Neural cell (in vitro differentiated cells): ENCODE measurements at regions not wholly inside any gene's neighbourhood (a gene's known extent, or its start where the extent isn't known, plus 50 kb on each side); places are given as distances from the start of the nearest gene placed in this dataset.

ENCODE experiments used
- H2AFZ ChIP-seq: fragments of 200-600, 300-800 bp; sonication (generic), shearing (Covaris generic); 2 replicates; pipeline ENCODE4 v1.6.0; 2014; ENCODE audit warnings: low read depth, mild to moderate bottlenecking, antibody characterized with exemption, low read length, moderate library complexity
- H3F3A ChIP-seq: fragments of 200-600 bp; shearing (Covaris generic); 2 replicates; pipeline ENCODE4 v1.6.1; 2016; ENCODE audit warnings: mild to moderate bottlenecking, moderate library complexity, mixed read lengths, antibody characterized with exemption, low read length; ENCODE audit not compliant: insufficient read depth, poor library complexity, severe bottlenecking
- H3K27ac ChIP-seq: fragments of 200-600, 300-800 bp; sonication (generic), shearing (Covaris generic); 2 replicates; pipeline ENCODE4 v1.5.1; 2014; ENCODE audit warnings: mild to moderate bottlenecking, low read length, moderate library complexity
- H3K27me3 ChIP-seq: fragments of 300-800, 200-600 bp; sonication (generic), shearing (Covaris generic); 2 replicates; pipeline ENCODE4 v1.6.0; 2014; ENCODE audit warnings: mild to moderate bottlenecking, low read depth, low read length, moderate library complexity; ENCODE audit not compliant: insufficient read depth
- H3K36me3 ChIP-seq: fragments of 300-800, 200-600 bp; sonication (generic), shearing (Covaris generic); 2 replicates; pipeline ENCODE4 v1.5.1; 2014; ENCODE audit warnings: mild to moderate bottlenecking, antibody characterized with exemption, low read length, moderate library complexity; ENCODE audit not compliant: insufficient read depth
- H3K4me2 ChIP-seq: fragments of 300-800, 200-600 bp; sonication (generic), shearing (Covaris generic); 2 replicates; pipeline ENCODE4 v1.6.0; 2014; ENCODE audit warnings: mild to moderate bottlenecking, low read length
- H3K4me3 ChIP-seq: fragments of 300-800, 200-600 bp; sonication (generic), shearing (Covaris generic); 2 replicates; pipeline ENCODE4 v1.5.1; 2014; ENCODE audit warnings: mild to moderate bottlenecking, low read length, moderate library complexity
- H3K79me2 ChIP-seq: fragments of 200-600 bp; shearing (Covaris generic); replicated peaks from 2 replicates; pipeline ENCODE4 v1.6.0; 2014; ENCODE audit warnings: mild to moderate bottlenecking, low read length, moderate library complexity; ENCODE audit not compliant: insufficient read depth
- H3K9ac ChIP-seq: fragments of 300-800, 200-600 bp; sonication (generic), shearing (Covaris generic); 2 replicates; pipeline ENCODE4 v1.6.1; 2016; ENCODE audit warnings: mild to moderate bottlenecking, low read length, mixed read lengths
- H3K9me2 ChIP-seq: fragments of 200-600 bp; shearing (Covaris generic); 2 replicates; pipeline ENCODE4 v1.6.1; 2016; ENCODE audit warnings: mild to moderate bottlenecking, low read length, mixed read lengths; ENCODE audit not compliant: insufficient read depth
- H3K9me3 ChIP-seq: fragments of 200-600, 300-800 bp; sonication (generic), shearing (Covaris generic); 2 replicates; pipeline ENCODE4 v1.6.1; 2016; ENCODE audit warnings: mild to moderate bottlenecking, mixed run types, low read length, moderate library complexity, mixed read lengths
- H4K20me1 ChIP-seq: fragments of 200-600 bp; shearing (Covaris generic); 2 replicates; pipeline ENCODE4 v1.6.1; 2016; ENCODE audit warnings: mild to moderate bottlenecking, mixed run types; ENCODE audit not compliant: insufficient read depth
- CTCF ChIP-seq: fragments of 450-650 bp; IDR thresholded peaks from 2 replicates; pipeline ENCODE4 v1.5.1; 2014; ENCODE audit warnings: antibody characterized with exemption, mild to moderate bottlenecking, moderate library complexity; ENCODE audit not compliant: poor library complexity, severe bottlenecking
- EP300 ChIP-seq: fragments of 450-650 bp; conservative IDR thresholded peaks from 2 replicates; pipeline ENCODE4 v1.6.1; 2014; ENCODE audit warnings: antibody characterized with exemption, mild to moderate bottlenecking, moderate library complexity; ENCODE audit not compliant: poor library complexity, severe bottlenecking
- EZH2 ChIP-seq: fragments of 200-600, 300-800 bp; shearing (Covaris generic), sonication (generic); IDR thresholded peaks from 2 replicates; pipeline ENCODE4 v1.6.1; 2014; ENCODE audit warnings: antibody characterized with exemption, low read length, borderline replicate concordance, mild to moderate bottlenecking; ENCODE audit not compliant: insufficient read depth, poor library complexity, severe bottlenecking
- MXI1 ChIP-seq: fragments of 450-650 bp; conservative IDR thresholded peaks from 2 replicates; pipeline ENCODE4 v1.6.1; 2014; ENCODE audit warnings: antibody characterized with exemption, mild to moderate bottlenecking; ENCODE audit not compliant: poor library complexity, severe bottlenecking
- POLR2AphosphoS5 ChIP-seq: IDR thresholded peaks from 2 replicates; pipeline ENCODE4 v1.6.1; 2012
- RAD21 ChIP-seq: fragments of 450-650 bp; conservative IDR thresholded peaks from 2 replicates; pipeline ENCODE4 v1.6.1; 2014; ENCODE audit warnings: antibody characterized with exemption, mild to moderate bottlenecking, moderate library complexity
- REST ChIP-seq: IDR thresholded peaks from 2 replicates; pipeline ENCODE4 v1.6.1; 2012; ENCODE audit warnings: borderline replicate concordance
- SMC3 ChIP-seq: fragments of 450-650 bp; conservative IDR thresholded peaks from 2 replicates; pipeline ENCODE4 v1.6.1; 2014; ENCODE audit warnings: antibody characterized with exemption, mild to moderate bottlenecking, moderate library complexity; ENCODE audit not compliant: poor library complexity
- TAF1 ChIP-seq: IDR thresholded peaks from 2 replicates; pipeline ENCODE4 v1.6.1; 2012; ENCODE audit warnings: low read depth

- Histone ChIP-seq H3K4me2 (no peak overlapping the region), H4K20me1 (no peaks in the 10 kb centered on the region), H3K79me2 (no peaks in the 10 kb centered on the region), H3K9ac (no peak overlapping the region), H3K4me3 (no peak overlapping the region), H3K36me3 (no peaks in the 10 kb centered on the region), H3K27ac (no peak overlapping the region), H3K9me2 (no peaks in the 10 kb centered on the region), H3F3A (no peaks in the 10 kb centered on the region), H3K9me3 (no peaks in the 10 kb centered on the region), H2AFZ (no peak overlapping the region), H3K27me3 (no peaks in the 10 kb centered on the region)
- no peak for TF ChIP-seq RAD21
Observed at GRCh38 chr4:181674315-181674875, 568.8 kb upstream of the TENM3 start.

DNA sequence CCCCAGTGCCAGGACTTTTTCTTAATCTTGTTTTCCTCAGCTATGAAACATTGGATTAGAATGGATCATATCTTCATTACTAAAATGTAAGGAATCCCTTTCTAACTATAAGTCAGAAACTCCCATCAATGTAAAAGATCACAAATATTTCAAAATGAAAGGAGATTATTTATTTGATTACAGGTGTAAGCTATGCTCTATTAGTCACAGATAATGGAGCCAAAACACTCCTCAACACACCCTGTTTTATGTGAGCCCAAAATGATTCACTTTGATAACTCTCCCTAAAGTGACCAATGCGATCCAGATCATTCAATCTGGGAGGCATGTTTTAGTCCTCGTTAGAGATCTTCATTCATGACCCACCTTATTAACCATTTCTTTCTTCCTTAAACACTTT, 566.7 kb upstream of the TENM3 start:
- Histone ChIP-seq H3K9me2 (no peaks in the 10 kb centered on the region), H3K27me3 (no peaks in the 10 kb centered on the region), H3K9me3 (no peaks in the 10 kb centered on the region), H3F3A (no peaks in the 10 kb centered on the region), H2AFZ (no peak overlapping the region), H3K79me2 (no peaks in the 10 kb centered on the region), H3K9ac (no peak overlapping the region), H3K4me2 (no peak overlapping the region), H4K20me1 (no peaks in the 10 kb centered on the region), H3K36me3 (no peaks in the 10 kb centered on the region), H3K4me3 (no peak overlapping the region), H3K27ac (no peak overlapping the region)
- TF ChIP-seq EZH2 (no peak), TAF1 (no peak), EP300 (no peak), POLR2AphosphoS5 (no peak), RAD21 (no peak), CTCF (no peak), REST (no peak)

DNA sequence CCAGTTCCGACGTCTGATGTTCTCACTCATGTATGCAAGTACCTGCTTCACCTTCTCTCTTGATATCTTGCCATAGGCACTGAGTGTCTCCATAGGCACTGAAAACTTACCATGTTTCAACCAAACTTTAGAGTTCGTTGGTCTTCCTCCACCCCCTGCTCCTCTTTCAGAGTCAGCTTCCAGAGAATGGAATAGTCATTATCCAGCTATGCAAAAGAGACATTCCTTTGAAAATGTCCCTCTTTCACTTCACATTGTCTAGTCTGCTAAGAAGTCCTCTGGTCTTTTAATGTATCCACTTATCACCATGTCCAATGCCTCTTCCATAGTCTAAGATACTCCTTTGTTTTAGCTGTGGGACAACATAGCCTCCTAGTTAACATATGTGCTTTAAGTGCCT, 566.0 kb upstream of the TENM3 start:
- H3F3A ChIP-seq: no peaks in the 10 kb centered on the region
- H3K4me3 ChIP-seq: no peak overlapping the region
- no peak for TF ChIP-seq CTCF
- no peak for TF ChIP-seq MXI1
- no peak for TF ChIP-seq EP300
- no peak for TF ChIP-seq EZH2
- TF ChIP-seq TAF1: no peak
- no peak for TF ChIP-seq RAD21
- TF ChIP-seq SMC3: no peak
- TF ChIP-seq REST: no peak
- no peak for TF ChIP-seq POLR2AphosphoS5
- no peaks in the 10 kb centered on the region for H3K79me2 ChIP-seq
- no peaks in the 10 kb centered on the region for H3K9me2 ChIP-seq
- H3K9ac ChIP-seq: no peak overlapping the region
- H2AFZ ChIP-seq: no peak overlapping the region
- H3K4me2 ChIP-seq: no peak overlapping the region
- H3K9me3 ChIP-seq: no peaks in the 10 kb centered on the region
- no peaks in the 10 kb centered on the region for H3K27me3 ChIP-seq
- no peaks in the 10 kb centered on the region for H4K20me1 ChIP-seq
- no peaks in the 10 kb centered on the region for H3K36me3 ChIP-seq
- no peak overlapping the region for H3K27ac ChIP-seq
